ENCODE measurements at regions not wholly inside any gene's neighbourhood (a gene's known extent, or its start where the extent isn't known, plus 50 kb on each side); places are given as distances from the start of the nearest gene placed in this dataset.

- TF ChIP-seq, protein P1, sequence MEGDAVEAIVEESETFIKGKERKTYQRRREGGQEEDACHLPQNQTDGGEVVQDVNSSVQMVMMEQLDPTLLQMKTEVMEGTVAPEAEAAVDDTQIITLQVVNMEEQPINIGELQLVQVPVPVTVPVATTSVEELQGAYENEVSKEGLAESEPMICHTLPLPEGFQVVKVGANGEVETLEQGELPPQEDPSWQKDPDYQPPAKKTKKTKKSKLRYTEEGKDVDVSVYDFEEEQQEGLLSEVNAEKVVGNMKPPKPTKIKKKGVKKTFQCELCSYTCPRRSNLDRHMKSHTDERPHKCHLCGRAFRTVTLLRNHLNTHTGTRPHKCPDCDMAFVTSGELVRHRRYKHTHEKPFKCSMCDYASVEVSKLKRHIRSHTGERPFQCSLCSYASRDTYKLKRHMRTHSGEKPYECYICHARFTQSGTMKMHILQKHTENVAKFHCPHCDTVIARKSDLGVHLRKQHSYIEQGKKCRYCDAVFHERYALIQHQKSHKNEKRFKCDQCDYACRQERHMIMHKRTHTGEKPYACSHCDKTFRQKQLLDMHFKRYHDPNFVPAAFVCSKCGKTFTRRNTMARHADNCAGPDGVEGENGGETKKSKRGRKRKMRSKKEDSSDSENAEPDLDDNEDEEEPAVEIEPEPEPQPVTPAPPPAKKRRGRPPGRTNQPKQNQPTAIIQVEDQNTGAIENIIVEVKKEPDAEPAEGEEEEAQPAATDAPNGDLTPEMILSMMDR (IDR thresholded peaks at IDR 0.05; ENCODE audit: low read depth, low read length), result peak; percentile 48
- no peaks in the 10 kb centered on the region for H3K36me3 ChIP-seq
- H3K4me3 ChIP-seq (ENCODE audit: low read depth, low read length), result no peak overlapping the region
- no peaks in the 10 kb centered on the region for H3K27me3 ChIP-seq
- H3K4me1 ChIP-seq, result no peaks in the 10 kb centered on the region
- no peaks in the 10 kb centered on the region for H3K9me3 ChIP-seq
- DNase-seq, result no peak
Observed at GRCh38 chr10:78381107-78381506, 347.4 kb downstream of the RPS24 start.

GRCh38 chr10:78382047-78382446 is 348.4 kb downstream of the RPS24 start:
- H3K36me3 ChIP-seq, result no peaks in the 10 kb centered on the region
- H3K4me1 ChIP-seq, result no peaks in the 10 kb centered on the region
- TF ChIP-seq, protein P1 (IDR thresholded peaks at IDR 0.05; ENCODE audit: low read depth, low read length), result no peak
- no peaks in the 10 kb centered on the region for H3K27me3 ChIP-seq
- DNase-seq, result no peak
- no peak overlapping the region for H3K4me3 ChIP-seq (ENCODE audit: low read depth, low read length)
- no peaks in the 10 kb centered on the region for H3K9me3 ChIP-seq

- Histone ChIP-seq H3K9me3 (no peaks in the 10 kb centered on the region), H3K36me3 (no peaks in the 10 kb centered on the region), H3K4me1 (no peaks in the 10 kb centered on the region), H3K4me3 (ENCODE audit: low read depth, low read length) (no peak overlapping the region), H3K27me3 (no peaks in the 10 kb centered on the region)
- TF ChIP-seq, protein P1 (IDR thresholded peaks at IDR 0.05; ENCODE audit: low read depth, low read length), result no peak
- no peak for DNase-seq
Observed at GRCh38 chr10:78382772-78383171, 349.1 kb downstream of the RPS24 start.

DNA sequence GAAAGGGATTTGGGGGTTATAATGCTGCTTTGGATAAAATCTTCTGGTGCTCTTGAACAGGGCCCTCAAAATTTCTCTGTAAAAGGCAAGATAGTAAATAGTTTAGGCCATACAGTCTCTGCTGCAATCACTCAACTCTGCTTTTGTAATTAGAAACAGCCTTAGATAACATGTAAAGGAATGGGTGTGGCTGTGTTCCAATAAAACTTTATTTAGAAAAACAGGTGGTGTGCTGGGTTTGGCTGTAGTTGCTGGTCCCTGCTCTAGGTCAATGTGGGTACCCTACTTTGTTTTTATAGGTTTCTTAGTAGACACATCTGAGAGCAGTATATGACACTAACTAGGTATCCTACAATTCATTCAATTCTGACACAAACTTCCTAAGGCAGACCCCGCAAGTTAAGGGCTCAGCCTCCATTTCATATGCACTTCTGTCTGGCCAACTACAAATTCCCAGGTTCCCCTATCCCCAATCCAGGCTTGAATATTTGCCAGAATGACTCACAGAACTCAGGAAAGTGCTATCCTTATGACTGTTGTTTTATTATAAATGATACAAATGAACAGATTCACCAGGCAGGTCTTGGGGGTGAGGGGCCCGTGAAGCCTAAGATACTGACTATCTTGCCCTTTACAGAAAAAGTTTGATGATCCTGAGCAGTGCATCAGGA is 349.9 kb downstream of the RPS24 start:
- no peak for DNase-seq
- H3K36me3 ChIP-seq, result no peaks in the 10 kb centered on the region
- H3K4me1 ChIP-seq, result no peaks in the 10 kb centered on the region
- H3K9me3 ChIP-seq, result no peaks in the 10 kb centered on the region
- TF ChIP-seq, protein P1 (IDR thresholded peaks at IDR 0.05; ENCODE audit: low read depth, low read length), result no peak
- no peaks in the 10 kb centered on the region for H3K27me3 ChIP-seq
- H3K4me3 ChIP-seq (ENCODE audit: low read depth, low read length), result no peak overlapping the region

DNA sequence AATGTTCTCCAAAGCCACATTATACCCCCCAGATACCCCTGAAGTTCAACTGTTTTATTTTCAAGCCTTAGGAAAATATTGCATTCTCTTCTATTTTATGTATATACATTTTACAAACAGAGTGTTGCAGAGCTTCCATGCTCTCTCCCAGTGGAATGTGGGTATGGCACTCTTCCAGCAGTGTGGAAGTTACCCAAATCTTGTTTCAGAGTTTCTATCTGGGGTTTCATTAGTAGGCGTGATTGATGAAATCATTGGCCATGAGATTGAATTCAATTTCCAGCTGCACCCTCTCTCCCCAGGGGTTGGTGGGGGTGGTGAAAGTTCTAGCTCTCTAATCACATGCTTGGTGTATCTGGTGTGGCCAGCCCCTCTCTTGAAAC is 350.4 kb downstream of the RPS24 start:
- Histone ChIP-seq H3K4me3 (ENCODE audit: low read depth, low read length) (no peak overlapping the region), H3K4me1 (no peaks in the 10 kb centered on the region), H3K27me3 (no peaks in the 10 kb centered on the region), H3K9me3 (no peaks in the 10 kb centered on the region), H3K36me3 (no peaks in the 10 kb centered on the region)
- no peak for DNase-seq
- TF ChIP-seq, protein P1 (IDR thresholded peaks at IDR 0.05; ENCODE audit: low read depth, low read length), result no peak

DNA sequence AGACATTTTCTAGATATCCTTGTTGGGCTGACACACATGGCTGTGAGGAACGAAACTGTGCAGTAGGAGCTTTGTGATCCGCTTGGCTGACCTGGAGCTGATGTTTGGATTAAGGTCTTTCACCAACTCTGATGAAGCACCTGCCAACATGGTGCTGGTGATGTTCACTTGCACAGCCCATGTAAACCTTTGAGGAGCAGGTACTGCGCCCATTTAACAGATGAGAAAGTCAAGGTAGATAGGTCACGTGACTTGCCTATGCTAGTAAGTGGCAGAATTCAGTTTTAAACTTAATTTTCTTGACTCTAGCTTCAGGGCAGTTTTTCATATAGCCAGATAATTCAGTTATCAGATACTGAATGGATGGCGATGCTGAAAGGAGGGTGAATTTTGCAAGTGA is 351.9 kb downstream of the RPS24 start:
- Histone ChIP-seq H3K36me3 (no peaks in the 10 kb centered on the region), H3K4me1 (no peaks in the 10 kb centered on the region), H3K9me3 (no peaks in the 10 kb centered on the region), H3K27me3 (no peaks in the 10 kb centered on the region), H3K4me3 (ENCODE audit: low read depth, low read length) (no peak overlapping the region)
- DNase-seq, result no peak
- TF ChIP-seq, protein P1 (IDR thresholded peaks at IDR 0.05; ENCODE audit: low read depth, low read length), result no peak
